ENCODE measurements at regions not wholly inside any gene's neighbourhood (a gene's known extent, or its start where the extent isn't known, plus 50 kb on each side); places are given as distances from the start of the nearest gene placed in this dataset.
"Not testable (repeated sequence)": the region's sequence is repeated elsewhere in the genome, so short reads cannot be mapped to it uniquely, and the experiment has no call there.

DNA sequence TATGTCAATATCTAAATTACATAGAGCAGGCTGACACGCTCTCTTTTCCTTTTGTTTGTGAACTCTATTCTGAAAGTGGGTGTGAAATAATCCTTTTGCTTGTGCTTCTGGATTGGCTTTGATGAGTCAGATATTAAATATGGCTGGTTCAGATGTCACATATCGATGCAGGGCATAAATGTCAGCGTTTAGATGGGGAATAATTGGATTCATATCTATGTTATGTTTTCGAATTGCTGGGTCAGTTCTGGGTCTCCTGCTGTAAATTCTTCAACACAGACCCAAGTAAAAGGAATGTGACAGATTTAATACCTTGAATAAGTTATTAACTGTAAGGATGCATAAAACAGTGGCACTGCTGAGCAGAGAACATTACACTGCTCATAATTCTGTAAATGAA lies 118.7 kb upstream of the SNX2 start:
- ChIA-PET CTCF (no interaction called here), POLR2A (no interaction called here)
- no peak for DNase-seq (ENCODE audit: extremely low spot score)
- TF ChIP-seq, protein P1, sequence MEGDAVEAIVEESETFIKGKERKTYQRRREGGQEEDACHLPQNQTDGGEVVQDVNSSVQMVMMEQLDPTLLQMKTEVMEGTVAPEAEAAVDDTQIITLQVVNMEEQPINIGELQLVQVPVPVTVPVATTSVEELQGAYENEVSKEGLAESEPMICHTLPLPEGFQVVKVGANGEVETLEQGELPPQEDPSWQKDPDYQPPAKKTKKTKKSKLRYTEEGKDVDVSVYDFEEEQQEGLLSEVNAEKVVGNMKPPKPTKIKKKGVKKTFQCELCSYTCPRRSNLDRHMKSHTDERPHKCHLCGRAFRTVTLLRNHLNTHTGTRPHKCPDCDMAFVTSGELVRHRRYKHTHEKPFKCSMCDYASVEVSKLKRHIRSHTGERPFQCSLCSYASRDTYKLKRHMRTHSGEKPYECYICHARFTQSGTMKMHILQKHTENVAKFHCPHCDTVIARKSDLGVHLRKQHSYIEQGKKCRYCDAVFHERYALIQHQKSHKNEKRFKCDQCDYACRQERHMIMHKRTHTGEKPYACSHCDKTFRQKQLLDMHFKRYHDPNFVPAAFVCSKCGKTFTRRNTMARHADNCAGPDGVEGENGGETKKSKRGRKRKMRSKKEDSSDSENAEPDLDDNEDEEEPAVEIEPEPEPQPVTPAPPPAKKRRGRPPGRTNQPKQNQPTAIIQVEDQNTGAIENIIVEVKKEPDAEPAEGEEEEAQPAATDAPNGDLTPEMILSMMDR (IDR thresholded peaks at IDR 0.05; ENCODE audit: control extremely low read depth, extremely low read depth, low read depth, missing control alignments): no peak

DNA sequence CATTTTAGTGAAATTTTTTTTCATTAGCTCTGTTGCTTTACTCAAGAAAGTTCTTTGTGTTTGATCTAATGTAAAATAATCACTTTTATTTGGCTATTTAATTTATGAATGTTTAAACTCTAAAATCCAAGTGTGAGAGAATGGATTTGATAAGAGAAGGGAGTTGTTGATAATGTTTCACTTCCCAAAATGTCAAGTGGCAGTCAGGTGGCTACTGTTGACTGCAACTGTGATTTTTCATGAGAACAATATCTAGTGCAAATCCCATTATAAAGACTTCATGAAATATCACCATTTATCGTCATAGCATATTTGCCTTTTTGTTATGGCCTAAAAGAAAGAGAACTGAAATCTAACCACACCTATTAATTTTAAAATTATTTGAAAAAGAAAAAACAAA lies 118.3 kb upstream of the SNX2 start:
- CTCF ChIA-PET: no interaction called here
- POLR2A ChIA-PET: no interaction called here
- no peak for DNase-seq (ENCODE audit: extremely low spot score)
- TF ChIP-seq, protein P1 (IDR thresholded peaks at IDR 0.05; ENCODE audit: control extremely low read depth, extremely low read depth, low read depth, missing control alignments): no peak

DNA sequence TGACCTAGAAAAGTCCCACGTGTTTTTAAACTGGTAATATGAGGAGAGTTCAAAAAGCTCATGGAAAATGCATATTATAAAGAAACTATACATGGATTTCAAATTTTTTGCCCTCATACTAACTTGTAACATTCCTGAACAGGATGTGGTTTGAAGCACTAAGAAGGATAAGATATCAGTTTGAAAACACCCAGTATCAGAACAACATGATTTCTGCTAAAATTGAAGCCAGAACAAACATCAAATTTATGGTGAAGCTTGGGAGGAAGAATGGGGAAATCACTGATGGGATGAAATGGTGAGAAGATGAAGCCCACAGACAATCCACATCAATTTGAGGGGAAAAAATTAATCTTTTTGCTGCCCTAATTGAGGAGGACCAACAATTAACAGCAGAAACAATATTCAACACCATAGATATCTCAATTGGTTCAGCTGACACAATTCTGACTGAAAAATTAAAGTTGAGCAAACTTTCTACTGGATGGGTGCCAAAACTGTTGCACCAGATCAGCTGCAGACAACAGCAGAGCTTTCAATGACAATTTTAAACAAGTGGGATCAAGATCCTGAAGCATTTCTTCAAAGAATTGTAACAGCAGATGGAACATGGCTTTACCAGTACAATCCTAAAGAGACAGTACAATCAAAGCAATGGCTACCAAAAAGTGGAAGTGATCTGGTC lies 113.2 kb upstream of the SNX2 start:
- TF ChIP-seq, protein P1 (IDR thresholded peaks at IDR 0.05; ENCODE audit: control extremely low read depth, extremely low read depth, low read depth, missing control alignments): no peak

DNA sequence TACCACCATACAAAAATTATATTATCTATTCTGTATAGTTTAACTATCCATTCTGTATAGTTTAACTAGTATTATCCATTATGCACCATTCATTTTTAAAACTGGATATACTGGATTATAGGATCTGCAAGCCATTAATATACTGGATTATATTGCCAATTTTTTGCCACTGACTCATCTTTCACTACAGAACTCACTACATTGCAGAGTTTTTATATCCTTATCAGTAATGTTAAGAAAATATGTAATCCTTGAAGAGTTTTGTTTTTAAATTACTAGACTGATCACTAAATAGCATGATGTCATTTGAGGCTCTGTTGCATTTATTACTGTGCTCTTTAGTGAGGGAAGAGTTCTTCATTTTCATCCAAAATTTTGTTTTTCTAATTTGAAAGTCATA lies 109.8 kb upstream of the SNX2 start:
- ChIA-PET POLR2A (no interaction called here), CTCF (no interaction called here)
- DNase-seq (ENCODE audit: extremely low spot score): no peak
- TF ChIP-seq, protein P1 (IDR thresholded peaks at IDR 0.05; ENCODE audit: control extremely low read depth, extremely low read depth, low read depth, missing control alignments): no peak

More for the DNA sequence above, 113.2 kb upstream of the SNX2 start:
- DNase-seq (ENCODE audit: extremely low spot score): no peak
- ChIA-PET POLR2A (no interaction called here), CTCF (no interaction called here)

DNA sequence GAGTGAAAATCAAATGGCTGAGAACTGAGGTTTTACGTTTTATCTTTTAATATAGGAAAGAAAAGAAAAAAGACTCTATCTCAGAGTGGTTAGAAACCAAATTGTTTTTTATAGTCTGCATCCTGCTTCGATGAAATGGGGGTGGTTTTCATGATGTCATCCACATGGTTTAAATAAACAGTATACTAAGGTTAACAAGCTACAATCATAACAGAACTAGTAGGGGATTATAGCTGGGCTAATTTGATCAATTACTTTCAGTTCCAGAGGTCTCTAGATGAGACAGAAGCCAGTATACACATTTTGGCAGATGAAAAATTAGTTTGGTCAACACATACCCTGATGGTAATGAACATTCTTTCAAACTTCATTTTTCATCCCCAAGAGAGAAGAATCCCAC lies 106.3 kb upstream of the SNX2 start:
- TF ChIP-seq, protein P1 (IDR thresholded peaks at IDR 0.05; ENCODE audit: control extremely low read depth, extremely low read depth, low read depth, missing control alignments): no peak
- CTCF ChIA-PET: no interaction called here
- POLR2A ChIA-PET: no interaction called here
- DNase-seq (ENCODE audit: extremely low spot score): no peak

DNA sequence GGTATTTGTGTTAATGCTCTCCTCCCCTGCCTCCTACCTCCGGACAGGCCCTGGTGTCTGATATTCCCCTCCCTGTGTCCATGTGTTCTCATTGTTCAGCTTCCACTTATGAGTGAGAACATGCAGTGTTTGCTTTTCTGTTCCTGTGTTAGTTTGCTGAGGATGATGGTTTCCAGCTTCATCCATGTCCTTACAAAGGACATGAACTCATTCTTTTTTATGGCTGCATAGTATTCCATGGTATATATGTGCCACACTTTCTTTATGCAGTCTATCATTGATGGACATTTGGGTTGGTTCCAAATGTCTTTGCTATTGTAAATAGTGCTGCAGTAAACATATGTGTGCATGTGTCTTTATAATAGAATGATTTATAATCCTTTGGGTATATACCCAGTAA lies 105.2 kb upstream of the SNX2 start:
- CTCF ChIA-PET, POLR2A ChIA-PET: not testable (repeated sequence)

DNA sequence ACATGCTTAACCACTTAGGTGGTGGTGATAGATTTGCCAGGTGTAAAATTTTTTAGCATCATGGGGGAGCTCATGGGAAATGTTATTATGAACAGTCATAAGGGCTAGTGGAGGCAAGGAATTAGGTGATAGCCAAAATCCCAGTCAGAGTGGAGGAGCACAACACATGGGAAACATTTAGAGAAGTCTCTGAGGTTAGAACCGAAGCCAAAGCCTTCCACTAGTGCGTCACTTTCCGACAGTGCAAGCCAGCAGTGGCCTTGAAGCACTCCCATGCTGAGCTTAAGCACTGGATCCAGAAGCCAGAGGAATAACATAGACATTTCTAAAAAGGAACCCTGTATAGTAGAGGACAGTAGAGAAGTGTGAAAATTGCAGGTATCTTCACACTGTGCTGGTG lies 101.5 kb upstream of the SNX2 start:
- CTCF ChIA-PET: interaction anchor here (1.3 kb wide), 1 partner anchor 31 kb away, joined by 3 read pairs; no protein-coding TSS in a partner anchor
- POLR2A ChIA-PET: no interaction called here
- DNase-seq (ENCODE audit: extremely low spot score): no peak
- TF ChIP-seq, protein P1 (IDR thresholded peaks at IDR 0.05; ENCODE audit: control extremely low read depth, extremely low read depth, low read depth, missing control alignments): no peak

More for the DNA sequence above, 105.2 kb upstream of the SNX2 start:
- DNase-seq (ENCODE audit: extremely low spot score): not testable (repeated sequence)

Measured in GM10248 (cell line).